OCI-LY1 (cell line): ENCODE measurements at regions not wholly inside any gene's neighbourhood (a gene's known extent, or its start where the extent isn't known, plus 50 kb on each side); places are given as distances from the start of the nearest gene placed in this dataset.
"Not testable (repeated sequence)": the region's sequence is repeated elsewhere in the genome, so short reads cannot be mapped to it uniquely, and the experiment has no call there.

Experiments used
- CTCF ChIP-seq: fragments of 200-600 bp; sonication (generic), shearing (Covaris generic); IDR thresholded peaks from 2 replicates; pipeline ENCODE4 v1.5.1; 2017; ENCODE audit warnings: mild to moderate bottlenecking, antibody characterized with exemption, low read length, moderate library complexity, mixed read lengths
- EZH2 ChIP-seq: fragments of 200-600 bp; sonication (generic), shearing (Covaris generic); IDR thresholded peaks from 2 replicates; pipeline ENCODE4 v1.8.0; 2017; ENCODE audit warnings: borderline replicate concordance, mixed run types, mild to moderate bottlenecking, antibody characterized with exemption, low read length, moderate library complexity, mixed read lengths

GRCh38 chr12:96128292-96128691, 65.9 kb upstream of the ELK3 start:
- TF ChIP-seq EZH2, CTCF: not testable (repeated sequence)
